ENCODE measurements at regions not wholly inside any gene's neighbourhood (a gene's known extent, or its start where the extent isn't known, plus 50 kb on each side); places are given as distances from the start of the nearest gene placed in this dataset.

GRCh38 chr2:3126911-3127621, 250.6 kb downstream of the EIPR1 start:
- Histone ChIP-seq H2AFZ (ENCODE audit: low read length) (no peak overlapping the region), H3K27me3 (replicated peaks; ENCODE audit: insufficient read depth, low read length) (no peaks in the 10 kb centered on the region), H3K9ac (ENCODE audit: low read length) (no peak overlapping the region)

GRCh38 chr2:3126171-3126910, 251.3 kb downstream of the EIPR1 start:
- Histone ChIP-seq H3K9me3 (replicated peaks; ENCODE audit: insufficient read depth, low read length) (no peaks in the 10 kb centered on the region), H3K27ac (ENCODE audit: low read length) (no peak overlapping the region), H3K4me2 (ENCODE audit: low read depth, low read length) (no peak overlapping the region), H3K4me3 (ENCODE audit: low read length) (no peak overlapping the region), H3K9ac (ENCODE audit: low read length) (no peak overlapping the region), H3K36me3 (replicated peaks; ENCODE audit: insufficient read depth, low read length) (no peaks in the 10 kb centered on the region), H3K27me3 (replicated peaks; ENCODE audit: insufficient read depth, low read length) (no peaks in the 10 kb centered on the region), H3K9me2 (replicated peaks; ENCODE audit: insufficient read depth, low read length) (no peaks in the 10 kb centered on the region), H4K20me1 (ENCODE audit: insufficient read depth, low read length) (no peaks in the 10 kb centered on the region), H3K4me1 (ENCODE audit: low read length) (no peaks in the 10 kb centered on the region), H3F3A (ENCODE audit: insufficient read depth, low read length) (no peaks in the 10 kb centered on the region), H2AFZ (ENCODE audit: low read length) (no peak overlapping the region), H3K79me2 (ENCODE audit: low read length) (no peaks in the 10 kb centered on the region)
- TF ChIP-seq EZH2 (optimal IDR thresholded peaks at IDR 0.05; ENCODE audit: low read depth, low read length) (no peak), CTCF (IDR thresholded peaks at IDR 0.05; ENCODE audit: low read length) (no peak), EZH2phosphoT487 (IDR thresholded peaks at IDR 0.05; ENCODE audit: low read length) (no peak)
- DNase-seq = no peak

More at GRCh38 chr2:3126911-3127621, 250.6 kb downstream of the EIPR1 start:
- Histone ChIP-seq H3K4me2 (ENCODE audit: low read depth, low read length) (no peak overlapping the region), H3K36me3 (replicated peaks; ENCODE audit: insufficient read depth, low read length) (no peaks in the 10 kb centered on the region), H3F3A (ENCODE audit: insufficient read depth, low read length) (no peaks in the 10 kb centered on the region), H3K4me1 (ENCODE audit: low read length) (no peaks in the 10 kb centered on the region), H3K9me2 (replicated peaks; ENCODE audit: insufficient read depth, low read length) (no peaks in the 10 kb centered on the region), H4K20me1 (ENCODE audit: insufficient read depth, low read length) (no peaks in the 10 kb centered on the region), H3K9me3 (replicated peaks; ENCODE audit: insufficient read depth, low read length) (no peaks in the 10 kb centered on the region), H3K27ac (ENCODE audit: low read length) (no peak overlapping the region), H3K4me3 (ENCODE audit: low read length) (no peak overlapping the region), H3K79me2 (ENCODE audit: low read length) (no peaks in the 10 kb centered on the region)
- TF ChIP-seq EZH2 (optimal IDR thresholded peaks at IDR 0.05; ENCODE audit: low read depth, low read length) = no peak
- DNase-seq = no peak

GRCh38 chr2:3125761-3126130, 251.9 kb downstream of the EIPR1 start:
- Histone ChIP-seq H3K9me3 (replicated peaks; ENCODE audit: insufficient read depth, low read length) (no peaks in the 10 kb centered on the region), H3K36me3 (replicated peaks; ENCODE audit: insufficient read depth, low read length) (no peaks in the 10 kb centered on the region), H3K4me1 (ENCODE audit: low read length) (no peaks in the 10 kb centered on the region), H2AFZ (ENCODE audit: low read length) (no peak overlapping the region), H3K9me2 (replicated peaks; ENCODE audit: insufficient read depth, low read length) (no peaks in the 10 kb centered on the region), H3F3A (ENCODE audit: insufficient read depth, low read length) (no peaks in the 10 kb centered on the region), H3K9ac (ENCODE audit: low read length) (no peak overlapping the region), H3K4me2 (ENCODE audit: low read depth, low read length) (no peak overlapping the region), H3K27me3 (replicated peaks; ENCODE audit: insufficient read depth, low read length) (no peaks in the 10 kb centered on the region), H4K20me1 (ENCODE audit: insufficient read depth, low read length) (no peaks in the 10 kb centered on the region), H3K27ac (ENCODE audit: low read length) (no peak overlapping the region), H3K79me2 (ENCODE audit: low read length) (no peaks in the 10 kb centered on the region), H3K4me3 (ENCODE audit: low read length) (no peak overlapping the region)
- TF ChIP-seq CTCF (IDR thresholded peaks at IDR 0.05; ENCODE audit: low read length) (no peak), EZH2 (optimal IDR thresholded peaks at IDR 0.05; ENCODE audit: low read depth, low read length) (no peak), EZH2phosphoT487 (IDR thresholded peaks at IDR 0.05; ENCODE audit: low read length) (no peak)
- DNase-seq = no peak

Measured in MM.1S (cell line).